NCI-H1105 treated with DMSO at 0.1 percent for 48 hours (cell line): ENCODE measurements at regions not wholly inside any gene's neighbourhood (a gene's known extent, or its start where the extent isn't known, plus 50 kb on each side); places are given as distances from the start of the nearest gene placed in this dataset.
"Not testable (repeated sequence)": the region's sequence is repeated elsewhere in the genome, so short reads cannot be mapped to it uniquely, and the experiment has no call there.

Experiments used
- DNase-seq: peaks from one replicate; lab custom pipeline; 2025; lab: John Stamatoyannopoulos, UW

- DNase-seq = no peak
These were observed 490.1 kb upstream of the LRRC7 start for GRCh38 chr1:69077633-69078032.

- no peak for DNase-seq
These were observed 486.1 kb upstream of the LRRC7 start for GRCh38 chr1:69081668-69082067.

- DNase-seq = no peak
These were observed 485.4 kb upstream of the LRRC7 start for GRCh38 chr1:69082312-69082711.

GRCh38 chr1:69086148-69086547 lies 481.6 kb upstream of the LRRC7 start:
- no peak for DNase-seq

- DNase-seq = peak; percentile 41
These were observed 479.2 kb upstream of the LRRC7 start for GRCh38 chr1:69088571-69088970.

GRCh38 chr1:69090170-69090569 lies 477.6 kb upstream of the LRRC7 start:
- DNase-seq = no peak

- DNase-seq = no peak
These were observed 477.0 kb upstream of the LRRC7 start for GRCh38 chr1:69090752-69091151.

- not testable (repeated sequence) for DNase-seq
These were observed 465.7 kb upstream of the LRRC7 start for GRCh38 chr1:69102058-69102457.

GRCh38 chr1:69103213-69103612 lies 464.5 kb upstream of the LRRC7 start:
- DNase-seq = no peak

GRCh38 chr1:69103705-69104385 lies 463.9 kb upstream of the LRRC7 start:
- DNase-seq = no peak

- DNase-seq = no peak
These were observed 462.8 kb upstream of the LRRC7 start for GRCh38 chr1:69104894-69105293.

GRCh38 chr1:69109277-69109676 lies 458.4 kb upstream of the LRRC7 start:
- DNase-seq = no peak

- DNase-seq = no peak
These were observed 456.9 kb upstream of the LRRC7 start for GRCh38 chr1:69110851-69111250.

GRCh38 chr1:69120126-69120741 lies 447.5 kb upstream of the LRRC7 start:
- DNase-seq = not testable (repeated sequence)

GRCh38 chr1:69120817-69121216 lies 446.9 kb upstream of the LRRC7 start:
- DNase-seq = no peak

- no peak for DNase-seq
These were observed 446.0 kb upstream of the LRRC7 start for GRCh38 chr1:69121723-69122122.

GRCh38 chr1:69122373-69122772 lies 445.3 kb upstream of the LRRC7 start:
- no peak for DNase-seq

- DNase-seq = no peak
These were observed 444.2 kb upstream of the LRRC7 start for GRCh38 chr1:69123486-69123885.

GRCh38 chr1:69126796-69127195 lies 440.9 kb upstream of the LRRC7 start:
- DNase-seq = no peak

- no peak for DNase-seq
These were observed 439.5 kb upstream of the LRRC7 start for GRCh38 chr1:69128204-69128603.

GRCh38 chr1:69129538-69129937 lies 438.2 kb upstream of the LRRC7 start:
- no peak for DNase-seq

- DNase-seq = no peak
These were observed 429.6 kb upstream of the LRRC7 start for GRCh38 chr1:69138172-69138571.

GRCh38 chr1:69139007-69139406 lies 428.7 kb upstream of the LRRC7 start:
- no peak for DNase-seq

- no peak for DNase-seq
These were observed 421.4 kb upstream of the LRRC7 start for GRCh38 chr1:69146303-69146702.
